ENCODE measurements at regions not wholly inside any gene's neighbourhood (a gene's known extent, or its start where the extent isn't known, plus 50 kb on each side); places are given as distances from the start of the nearest gene placed in this dataset.

- Histone ChIP-seq H3K9me2 (ENCODE audit: insufficient read depth) (no peaks in the 10 kb centered on the region), H3K27me3 (ENCODE audit: insufficient read depth, low read length) (no peaks in the 10 kb centered on the region), H3K4me3 (replicated peaks in 1 of 2; ENCODE audit: low read depth in 1 of 2, low read length in 2 of 2) (no peak overlapping the region), H3K9me3 (ENCODE audit: control insufficient read depth in 1 of 2, insufficient read depth in 1 of 2, low read depth in 1 of 2, low read length in 2 of 2) (no peaks in the 10 kb centered on the region), H3K9ac (ENCODE audit: low read length) (no peak overlapping the region), H3K4me2 (ENCODE audit: low read length) (peak overlapping the region; percentile 32), H3K79me2 (ENCODE audit: insufficient read depth, low read length) (no peaks in the 10 kb centered on the region), H2AFZ (ENCODE audit: low read depth, low read length, poor library complexity, severe bottlenecking) (peak overlapping the region; percentile 50), H3K36me3 (ENCODE audit: control insufficient read depth in 1 of 2, insufficient read depth in 2 of 2, low read length in 2 of 2) (no peaks in the 10 kb centered on the region), H3K27ac (ENCODE audit: low read depth, low read length) (no peak overlapping the region), H3K4me1 (ENCODE audit: control insufficient read depth in 1 of 2, insufficient read depth in 2 of 2, low read length in 2 of 2) (peaks cover 8 to 36% of the 10 kb centered on the region in 2 experiments), H4K20me1 (ENCODE audit: insufficient read depth) (no peaks in the 10 kb centered on the region)
- ATAC-seq (no peak), DNase-seq (ENCODE audit: low read depth, low spot score) (no peak)
- ChIA-PET CTCF (interaction anchor here (1.4 kb wide), 1 partner anchor 262 kb away, joined by 3 read pairs; no protein-coding TSS in a partner anchor), RAD21 (ENCODE audit: low non-redundant PET in 1 of 2, low total read pairs in 2 of 2, uncharacterized antibody in 2 of 2, unreplicated experiment in 2 of 2) (interaction anchor here in 1 of 2 experiments (0.6 kb wide), 1 partner anchor 1257 kb away, joined by 4 read pairs; no protein-coding TSS in a partner anchor), POLR2A (interaction anchor here (0.6 kb wide), 1 partner anchor 253 kb away, joined by 5 read pairs; no protein-coding TSS in a partner anchor)
- BruUV-seq (replicated peaks), result no TSS peak
- intact Hi-C loops (cut with micrococcal nuclease), result no loop called here
- no peak for TF ChIP-seq ZNF274 (IDR thresholded peaks at IDR 0.05; ENCODE audit: low read depth, low read length)
- TF ChIP-seq JUND (IDR thresholded peaks at IDR 0.05), result peak; percentile 35; the same call in 1 of the 2 replicates
- 0 out of 2 replicates have a peak, but pooled peaks have one; percentile 13 for TF ChIP-seq FOSL1 (IDR thresholded peaks at IDR 0.05; ENCODE audit: low read depth)
These were observed 128.7 kb upstream of the MLIP start for GRCh38 chr6:53982366-53983050.

GRCh38 chr6:53983301-53983700 lies 127.9 kb upstream of the MLIP start:
- H3K27ac ChIP-seq (ENCODE audit: low read depth, low read length), result no peak overlapping the region
- RAD21 ChIA-PET (ENCODE audit: low non-redundant PET in 1 of 2, low total read pairs in 2 of 2, uncharacterized antibody in 2 of 2, unreplicated experiment in 2 of 2), result no interaction called here

More at GRCh38 chr6:53983301-53983700, 127.9 kb upstream of the MLIP start:
- CTCF ChIA-PET, result interaction anchor here (1.4 kb wide), 1 partner anchor 261 kb away, joined by 3 read pairs; no protein-coding TSS in a partner anchor
- ATAC-seq, result no peak
- Histone ChIP-seq H3K36me3 (ENCODE audit: control insufficient read depth in 1 of 2, insufficient read depth in 2 of 2, low read length in 2 of 2) (no peaks in the 10 kb centered on the region), H3K9ac (ENCODE audit: low read length) (no peak overlapping the region), H3K27me3 (ENCODE audit: insufficient read depth, low read length) (no peaks in the 10 kb centered on the region), H3K4me1 (ENCODE audit: control insufficient read depth in 1 of 2, insufficient read depth in 2 of 2, low read length in 2 of 2) (peaks cover 8 to 36% of the 10 kb centered on the region in 2 experiments), H2AFZ (ENCODE audit: low read depth, low read length, poor library complexity, severe bottlenecking) (peak overlapping the region; percentile 50), H3K9me2 (ENCODE audit: insufficient read depth) (no peaks in the 10 kb centered on the region), H3K4me2 (ENCODE audit: low read length) (peak overlapping the region; percentile 32), H3K79me2 (ENCODE audit: insufficient read depth, low read length) (no peaks in the 10 kb centered on the region), H3K9me3 (ENCODE audit: control insufficient read depth in 1 of 2, insufficient read depth in 1 of 2, low read depth in 1 of 2, low read length in 2 of 2) (no peaks in the 10 kb centered on the region), H4K20me1 (ENCODE audit: insufficient read depth) (no peaks in the 10 kb centered on the region), H3K4me3 (replicated peaks in 1 of 2; ENCODE audit: low read depth in 1 of 2, low read length in 2 of 2) (no peak overlapping the region)
- TF ChIP-seq YY1 (IDR thresholded peaks at IDR 0.05; ENCODE audit: extremely low read depth, insufficient replicate concordance, low read depth, low read length) (no peak), CBX3 (IDR thresholded peaks at IDR 0.05; ENCODE audit: low read depth) (no peak), POLR2A (IDR thresholded peaks at IDR 0.05; ENCODE audit: borderline replicate concordance, extremely low read depth, insufficient read depth, insufficient read length) (no peak)
- DNase-seq (ENCODE audit: low read depth, low spot score), result no peak
- intact Hi-C loops (cut with micrococcal nuclease), result no loop called here
- POLR2A ChIA-PET, result interaction anchor here (0.6 kb wide), 2 partner anchors 254 to 900 kb away, joined by 3 to 5 read pairs; no protein-coding TSS in a partner anchor
- BruUV-seq (replicated peaks), result no TSS peak
